T-helper 1 cell treated with Interleukin-12 subunit alpha and Interleukin-12 subunit beta and Interleukin-4 antibody, amounts not matched to agents 30 μg/mL and 1 μg/mL, for 36 hours (primary cell): ENCODE measurements at regions not wholly inside any gene's neighbourhood (a gene's known extent, or its start where the extent isn't known, plus 50 kb on each side); places are given as distances from the start of the nearest gene placed in this dataset.
"Not testable (repeated sequence)": the region's sequence is repeated elsewhere in the genome, so short reads cannot be mapped to it uniquely, and the experiment has no call there.

Experiments
- H3K27ac Mint-ChIP-seq: one replicate; pipeline ENCODE4 v1.8.0; 2021; ENCODE audit warnings: mild to moderate bottlenecking, mixed read lengths
- H3K27me3 Mint-ChIP-seq: one replicate; pipeline ENCODE4 v1.8.0; 2021; ENCODE audit warnings: low read depth, mixed read lengths
- H3K36me3 Mint-ChIP-seq: one replicate; pipeline ENCODE4 v1.8.0; 2021; ENCODE audit warnings: low read depth, mixed read lengths
- H3K4me1 Mint-ChIP-seq: one replicate; pipeline ENCODE4 v1.8.0; 2021; ENCODE audit warnings: low read depth, mixed read lengths
- H3K4me3 Mint-ChIP-seq: one replicate; pipeline ENCODE4 v1.8.0; 2021; ENCODE audit warnings: mild to moderate bottlenecking, moderate library complexity, mixed read lengths
- H3K9me3 Mint-ChIP-seq: one replicate; pipeline ENCODE4 v1.8.0; 2021; ENCODE audit warnings: mixed read lengths

GRCh38 chr9:75811692-75812091 is 78.8 kb upstream of the PCSK5 start:
- Mint-ChIP-seq H3K4me1 (no peaks in the 10 kb centered on the region), H3K27me3 (no peaks in the 10 kb centered on the region), H3K27ac (no peak overlapping the region), H3K4me3 (no peak overlapping the region), H3K9me3 (peaks cover 4% of the 10 kb centered on the region), H3K36me3 (no peaks in the 10 kb centered on the region)

- peaks cover 4% of the 10 kb centered on the region for H3K9me3 Mint-ChIP-seq
- H3K4me3 Mint-ChIP-seq = no peak overlapping the region
- no peaks in the 10 kb centered on the region for H3K27me3 Mint-ChIP-seq
- H3K27ac Mint-ChIP-seq = no peak overlapping the region
- no peaks in the 10 kb centered on the region for H3K4me1 Mint-ChIP-seq
- no peaks in the 10 kb centered on the region for H3K36me3 Mint-ChIP-seq
Measured at GRCh38 chr9:75812141-75812540, 78.3 kb upstream of the PCSK5 start.

- Mint-ChIP-seq H3K4me1 (no peaks in the 10 kb centered on the region), H3K9me3 (peaks cover 4% of the 10 kb centered on the region), H3K4me3 (no peak overlapping the region), H3K27me3 (no peaks in the 10 kb centered on the region), H3K36me3 (no peaks in the 10 kb centered on the region), H3K27ac (no peak overlapping the region)
Measured at GRCh38 chr9:75814667-75815066, 75.8 kb upstream of the PCSK5 start.

GRCh38 chr9:75820471-75821115 is 69.9 kb upstream of the PCSK5 start:
- not testable (repeated sequence) for H3K9me3 Mint-ChIP-seq, H3K4me3 Mint-ChIP-seq, H3K36me3 Mint-ChIP-seq, H3K27ac Mint-ChIP-seq, H3K4me1 Mint-ChIP-seq, H3K27me3 Mint-ChIP-seq

GRCh38 chr9:75823151-75823550 is 67.3 kb upstream of the PCSK5 start:
- H3K4me3 Mint-ChIP-seq = no peak overlapping the region
- H3K27me3 Mint-ChIP-seq = no peaks in the 10 kb centered on the region
- H3K36me3 Mint-ChIP-seq = no peaks in the 10 kb centered on the region
- H3K9me3 Mint-ChIP-seq = no peaks in the 10 kb centered on the region
- no peaks in the 10 kb centered on the region for H3K4me1 Mint-ChIP-seq
- H3K27ac Mint-ChIP-seq = no peak overlapping the region

- Mint-ChIP-seq H3K4me1 (no peaks in the 10 kb centered on the region), H3K36me3 (no peaks in the 10 kb centered on the region), H3K4me3 (no peak overlapping the region), H3K27ac (no peak overlapping the region), H3K27me3 (no peaks in the 10 kb centered on the region), H3K9me3 (no peaks in the 10 kb centered on the region)
Measured at GRCh38 chr9:75824816-75825568, 65.5 kb upstream of the PCSK5 start.

- H3K9me3 Mint-ChIP-seq = no peaks in the 10 kb centered on the region
- no peaks in the 10 kb centered on the region for H3K27me3 Mint-ChIP-seq
- no peaks in the 10 kb centered on the region for H3K36me3 Mint-ChIP-seq
- no peaks in the 10 kb centered on the region for H3K4me1 Mint-ChIP-seq
- H3K4me3 Mint-ChIP-seq = no peak overlapping the region
- H3K27ac Mint-ChIP-seq = no peak overlapping the region
Measured at GRCh38 chr9:75826314-75826713, 64.2 kb upstream of the PCSK5 start.

GRCh38 chr9:75830303-75830702 is 60.2 kb upstream of the PCSK5 start:
- Mint-ChIP-seq H3K27ac (no peak overlapping the region), H3K4me3 (no peak overlapping the region), H3K27me3 (no peaks in the 10 kb centered on the region), H3K36me3 (no peaks in the 10 kb centered on the region), H3K9me3 (no peaks in the 10 kb centered on the region), H3K4me1 (no peaks in the 10 kb centered on the region)

GRCh38 chr9:75833778-75834177 is 56.7 kb upstream of the PCSK5 start:
- no peak overlapping the region for H3K27ac Mint-ChIP-seq
- no peak overlapping the region for H3K4me3 Mint-ChIP-seq
- H3K27me3 Mint-ChIP-seq = no peaks in the 10 kb centered on the region
- H3K9me3 Mint-ChIP-seq = no peaks in the 10 kb centered on the region
- no peaks in the 10 kb centered on the region for H3K36me3 Mint-ChIP-seq
- no peaks in the 10 kb centered on the region for H3K4me1 Mint-ChIP-seq

GRCh38 chr9:75834878-75835277 is 55.6 kb upstream of the PCSK5 start:
- Mint-ChIP-seq H3K9me3 (no peaks in the 10 kb centered on the region), H3K4me3 (no peak overlapping the region), H3K27ac (no peak overlapping the region), H3K4me1 (no peaks in the 10 kb centered on the region), H3K36me3 (no peaks in the 10 kb centered on the region), H3K27me3 (no peaks in the 10 kb centered on the region)
